ENCODE measurements at regions not wholly inside any gene's neighbourhood (a gene's known extent, or its start where the extent isn't known, plus 50 kb on each side); places are given as distances from the start of the nearest gene placed in this dataset.

- Histone ChIP-seq H3K36me3 (ENCODE audit: control insufficient read depth, insufficient read depth, low read length) (no peaks in the 10 kb centered on the region), H3K9ac (ENCODE audit: insufficient read depth in 1 of 2, low read depth in 2 of 2, low read length in 2 of 2) (no peak overlapping the region), H3K9me3 (replicated peaks; ENCODE audit: control insufficient read depth, insufficient read depth, low read depth, low read length) (no peaks in the 10 kb centered on the region; the same call in 1 of the 2 replicates), H4K20me1 (replicated peaks; ENCODE audit: control insufficient read depth, insufficient read depth, low read length) (no peaks in the 10 kb centered on the region), H3K27me3 (ENCODE audit: control insufficient read depth in 2 of 2, insufficient read depth in 2 of 2, low read length in 2 of 2) (no peaks in the 10 kb centered on the region), H3K4me2 (ENCODE audit: insufficient read depth, low read length) (no peak overlapping the region), H3K27ac (ENCODE audit: extremely low read depth, low read depth, low read length) (no peak overlapping the region), H3K4me1 (replicated peaks in 1 of 2; ENCODE audit: control insufficient read depth in 2 of 2, insufficient read depth in 2 of 2, low read length in 2 of 2) (0 out of 5 replicates have a peak, but pooled peaks cover 0 to 3% of the 10 kb centered on the region in 2 experiments), H2AFZ (ENCODE audit: low read depth, low read length) (no peak overlapping the region), H3K4me3 (no peak overlapping the region), H3K79me2 (ENCODE audit: control insufficient read depth, insufficient read depth, low read length) (no peaks in the 10 kb centered on the region), H3K9me1 (ENCODE audit: control insufficient read depth, insufficient read depth, low read length) (no peaks in the 10 kb centered on the region)
- WGBS (ENCODE audit: insufficient coverage, low coverage, missing lambda C conversion rate) = 43% methylated on average over 9 of the region's 9 CpGs
- ChIA-PET POLR2A (interaction anchor here (0.6 to 0.8 kb wide), 3 partner anchors 10 to 1847 kb away, joined by 3 to 5 read pairs (median 3); no protein-coding TSS in a partner anchor), CTCF (ENCODE audit: low intra/inter-chr PET ratio) (no interaction called here)
- FAIRE-seq = no peak
- no peak for DNase-seq (ENCODE audit: extremely low read depth in 1 of 4, low spot score in 3 of 4)
- in situ Hi-C loops (cut with MboI) (no loop called here), intact Hi-C loops (cut with micrococcal nuclease) (no loop called here)
- no peak for TF ChIP-seq CBFB (CRISPR knock-in tag; IDR thresholded peaks at IDR 0.05)
- no peak for TF ChIP-seq ZNF445 (CRISPR knock-in tag; IDR thresholded peaks at IDR 0.05; ENCODE audit: low read depth)
- TF ChIP-seq CCNT2 (IDR thresholded peaks at IDR 0.05; ENCODE audit: borderline replicate concordance, extremely low read depth, insufficient read length, low read depth, low read length) = no peak
- ATAC-seq = no peak
- no TSS peak for BruUV-seq (replicated peaks)
Observed at GRCh38 chr15:36479200-36479896, 100.1 kb upstream of the CDIN1 start.

GRCh38 chr15:36481156-36481555, 98.3 kb upstream of the CDIN1 start:
- TF ChIP-seq ZNF551 (CRISPR knock-in tag; IDR thresholded peaks at IDR 0.05) (no peak), ZNF316 (IDR thresholded peaks at IDR 0.05) (peak; percentile 67)
- Histone ChIP-seq H4K20me1 (replicated peaks; ENCODE audit: control insufficient read depth, insufficient read depth, low read length) (no peaks in the 10 kb centered on the region), H2AFZ (ENCODE audit: low read depth, low read length) (no peak overlapping the region), H3K4me2 (ENCODE audit: insufficient read depth, low read length) (no peak overlapping the region), H3K79me2 (ENCODE audit: control insufficient read depth, insufficient read depth, low read length) (no peaks in the 10 kb centered on the region), H3K27me3 (ENCODE audit: control insufficient read depth in 2 of 2, insufficient read depth in 2 of 2, low read length in 2 of 2) (no peaks in the 10 kb centered on the region), H3K4me1 (replicated peaks in 1 of 2; ENCODE audit: control insufficient read depth in 2 of 2, insufficient read depth in 2 of 2, low read length in 2 of 2) (no peaks in the 10 kb centered on the region), H3K36me3 (ENCODE audit: control insufficient read depth, insufficient read depth, low read length) (no peaks in the 10 kb centered on the region), H3K9ac (ENCODE audit: insufficient read depth in 1 of 2, low read depth in 2 of 2, low read length in 2 of 2) (no peak overlapping the region), H3K9me1 (ENCODE audit: control insufficient read depth, insufficient read depth, low read length) (no peaks in the 10 kb centered on the region), H3K4me3 (no peak overlapping the region), H3K9me3 (replicated peaks; ENCODE audit: control insufficient read depth, insufficient read depth, low read depth, low read length) (no peaks in the 10 kb centered on the region; the same call in 1 of the 2 replicates), H3K27ac (ENCODE audit: extremely low read depth, low read depth, low read length) (no peak overlapping the region)
- ATAC-seq (no peak), DNase-seq (ENCODE audit: extremely low read depth in 1 of 4, low spot score in 3 of 4) (no peak), FAIRE-seq (no peak)
- ChIA-PET CTCF (ENCODE audit: low intra/inter-chr PET ratio) (no interaction called here), POLR2A (no interaction called here)
- no TSS peak for BruUV-seq (replicated peaks)
- intact Hi-C loops (cut with micrococcal nuclease) = no loop called here
- in situ Hi-C loops (cut with MboI) = no loop called here
- 36% methylated on average over 1 of the region's 1 CpG for WGBS (ENCODE audit: insufficient coverage, low coverage, missing lambda C conversion rate)
